22Rv1 (cell line): ENCODE measurements at regions not wholly inside any gene's neighbourhood (a gene's known extent, or its start where the extent isn't known, plus 50 kb on each side); places are given as distances from the start of the nearest gene placed in this dataset.

Source experiments
- CTCF ChIP-seq: fragments of 450-650 bp; IDR thresholded peaks from 2 replicates; pipeline ENCODE4 v1.5.1; 2017; ENCODE audit warnings: mild to moderate bottlenecking
- ZFX ChIP-seq: fragments of 450-650 bp; IDR thresholded peaks from 2 replicates; pipeline ENCODE4 v1.6.1; 2017; ENCODE audit warnings: antibody characterized with exemption, borderline replicate concordance

GRCh38 chr11:127670374-127671119 is 670.0 kb upstream of the KIRREL3 start:
- TF ChIP-seq CTCF (no peak), ZFX (no peak)
